ENCODE measurements at regions not wholly inside any gene's neighbourhood (a gene's known extent, or its start where the extent isn't known, plus 50 kb on each side); places are given as distances from the start of the nearest gene placed in this dataset.

DNA sequence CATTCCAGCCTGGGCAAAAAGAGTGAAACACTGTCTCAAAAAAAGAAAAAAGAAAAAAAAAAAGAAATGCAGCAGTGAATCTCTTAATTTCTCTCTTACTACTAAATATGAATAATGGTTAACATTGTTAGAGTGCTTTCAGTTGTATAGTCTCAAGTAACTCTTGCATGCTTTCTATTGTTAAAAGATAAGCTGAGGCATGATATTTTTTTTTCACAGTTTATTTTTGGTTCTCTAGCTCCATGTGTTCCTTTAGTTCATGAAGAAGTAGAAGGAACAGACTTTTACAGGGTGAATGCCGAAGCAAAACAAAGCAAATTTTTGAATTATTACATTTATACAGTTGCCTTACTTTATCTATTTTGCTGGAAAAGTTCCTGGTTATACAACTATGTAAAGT is 1180.9 kb downstream of the OTOL1 start:
- Histone ChIP-seq H3K4me2 (ENCODE audit: low read length) (no peak overlapping the region), H3K9me2 (ENCODE audit: insufficient read depth) (no peaks in the 10 kb centered on the region), H3K79me2 (ENCODE audit: insufficient read depth, low read length) (no peaks in the 10 kb centered on the region), H3K27ac (ENCODE audit: low read depth, low read length) (no peak overlapping the region), H3K9ac (ENCODE audit: low read length) (no peak overlapping the region), H3K27me3 (ENCODE audit: insufficient read depth, low read length) (no peaks in the 10 kb centered on the region), H3K4me1 (ENCODE audit: control insufficient read depth in 1 of 2, insufficient read depth in 2 of 2, low read length in 2 of 2) (no peaks in the 10 kb centered on the region), H3K36me3 (ENCODE audit: control insufficient read depth in 1 of 2, insufficient read depth in 2 of 2, low read length in 2 of 2) (no peaks in the 10 kb centered on the region), H2AFZ (ENCODE audit: low read depth, low read length, poor library complexity, severe bottlenecking) (no peak overlapping the region), H4K20me1 (ENCODE audit: insufficient read depth) (no peaks in the 10 kb centered on the region), H3K4me3 (replicated peaks in 1 of 2; ENCODE audit: low read depth in 1 of 2, low read length in 2 of 2) (no peak overlapping the region), H3K9me3 (ENCODE audit: control insufficient read depth in 1 of 2, insufficient read depth in 1 of 2, low read depth in 1 of 2, low read length in 2 of 2) (no peaks in the 10 kb centered on the region)
- BruUV-seq (replicated peaks): no TSS peak
- ATAC-seq (no peak), DNase-seq (ENCODE audit: low read depth, low spot score) (no peak)
- CTCF ChIA-PET: no interaction called here
- intact Hi-C loops (cut with micrococcal nuclease): no loop called here
- RAD21 ChIA-PET (ENCODE audit: low non-redundant PET in 1 of 2, low total read pairs in 2 of 2, uncharacterized antibody in 2 of 2, unreplicated experiment in 2 of 2): no interaction called here
- POLR2A ChIA-PET: no interaction called here
- TF ChIP-seq EGR1 (IDR thresholded peaks at IDR 0.05; ENCODE audit: low read depth) (no peak), SP1 (IDR thresholded peaks at IDR 0.05; ENCODE audit: low read depth) (no peak), POLR2AphosphoS5 (IDR thresholded peaks at IDR 0.05; ENCODE audit: low read depth, low read length) (no peak), ELF1 (IDR thresholded peaks at IDR 0.05; ENCODE audit: borderline replicate concordance, low read depth) (no peak), EZH2 (IDR thresholded peaks at IDR 0.05) (no peak), CEBPB (IDR thresholded peaks at IDR 0.05; ENCODE audit: low read depth) (no peak), ZNF274 (IDR thresholded peaks at IDR 0.05; ENCODE audit: low read depth, low read length) (no peak)
- TF ChIP-seq, protein P1, sequence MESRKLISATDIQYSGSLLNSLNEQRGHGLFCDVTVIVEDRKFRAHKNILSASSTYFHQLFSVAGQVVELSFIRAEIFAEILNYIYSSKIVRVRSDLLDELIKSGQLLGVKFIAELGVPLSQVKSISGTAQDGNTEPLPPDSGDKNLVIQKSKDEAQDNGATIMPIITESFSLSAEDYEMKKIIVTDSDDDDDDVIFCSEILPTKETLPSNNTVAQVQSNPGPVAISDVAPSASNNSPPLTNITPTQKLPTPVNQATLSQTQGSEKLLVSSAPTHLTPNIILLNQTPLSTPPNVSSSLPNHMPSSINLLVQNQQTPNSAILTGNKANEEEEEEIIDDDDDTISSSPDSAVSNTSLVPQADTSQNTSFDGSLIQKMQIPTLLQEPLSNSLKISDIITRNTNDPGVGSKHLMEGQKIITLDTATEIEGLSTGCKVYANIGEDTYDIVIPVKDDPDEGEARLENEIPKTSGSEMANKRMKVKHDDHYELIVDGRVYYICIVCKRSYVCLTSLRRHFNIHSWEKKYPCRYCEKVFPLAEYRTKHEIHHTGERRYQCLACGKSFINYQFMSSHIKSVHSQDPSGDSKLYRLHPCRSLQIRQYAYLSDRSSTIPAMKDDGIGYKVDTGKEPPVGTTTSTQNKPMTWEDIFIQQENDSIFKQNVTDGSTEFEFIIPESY (IDR thresholded peaks at IDR 0.05; ENCODE audit: extremely low read depth, insufficient replicate concordance, low read length): no peak

DNA sequence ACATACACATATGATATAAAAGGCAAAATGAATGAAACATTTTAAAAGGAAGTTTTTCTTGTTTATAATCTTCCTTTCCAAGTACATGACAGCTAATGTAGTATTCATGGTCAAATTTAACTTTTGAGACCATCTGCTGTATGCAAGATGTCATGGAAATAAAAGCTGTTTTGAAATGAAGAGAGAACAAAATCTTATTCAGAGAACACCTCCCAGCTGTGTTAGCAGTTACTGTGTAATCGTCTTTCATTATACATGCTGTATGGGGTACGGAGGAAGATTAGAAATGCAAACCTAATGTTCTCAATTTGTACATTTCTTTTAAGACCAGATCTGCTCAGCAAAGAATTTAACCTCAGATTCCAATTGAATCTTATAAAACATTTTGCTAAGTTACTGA is 1182.3 kb downstream of the OTOL1 start:
- no peak overlapping the region for H3K4me3 ChIP-seq (replicated peaks in 1 of 2; ENCODE audit: low read depth in 1 of 2, low read length in 2 of 2)
- H3K4me2 ChIP-seq (ENCODE audit: low read length): no peak overlapping the region
- no peaks in the 10 kb centered on the region for H3K4me1 ChIP-seq (ENCODE audit: control insufficient read depth in 1 of 2, insufficient read depth in 2 of 2, low read length in 2 of 2)
- CTCF ChIA-PET: no interaction called here
- no peaks in the 10 kb centered on the region for H4K20me1 ChIP-seq (ENCODE audit: insufficient read depth)
- H3K36me3 ChIP-seq (ENCODE audit: control insufficient read depth in 1 of 2, insufficient read depth in 2 of 2, low read length in 2 of 2): no peaks in the 10 kb centered on the region
- no peak for DNase-seq (ENCODE audit: low read depth, low spot score)
- no peak for ATAC-seq
- no peak overlapping the region for H3K27ac ChIP-seq (ENCODE audit: low read depth, low read length)
- H3K9ac ChIP-seq (ENCODE audit: low read length): no peak overlapping the region
- no TSS peak for BruUV-seq (replicated peaks)
- H2AFZ ChIP-seq (ENCODE audit: low read depth, low read length, poor library complexity, severe bottlenecking): no peak overlapping the region
- H3K27me3 ChIP-seq (ENCODE audit: insufficient read depth, low read length): no peaks in the 10 kb centered on the region
- POLR2A ChIA-PET: no interaction called here
- intact Hi-C loops (cut with micrococcal nuclease): no loop called here
- RAD21 ChIA-PET (ENCODE audit: low non-redundant PET in 1 of 2, low total read pairs in 2 of 2, uncharacterized antibody in 2 of 2, unreplicated experiment in 2 of 2): no interaction called here
- no peaks in the 10 kb centered on the region for H3K79me2 ChIP-seq (ENCODE audit: insufficient read depth, low read length)
- no peaks in the 10 kb centered on the region for H3K9me2 ChIP-seq (ENCODE audit: insufficient read depth)
- H3K9me3 ChIP-seq (ENCODE audit: control insufficient read depth in 1 of 2, insufficient read depth in 1 of 2, low read depth in 1 of 2, low read length in 2 of 2): no peaks in the 10 kb centered on the region
- TF ChIP-seq RAD21 (IDR thresholded peaks at IDR 0.05; ENCODE audit: low read depth) (no peak), JUND (IDR thresholded peaks at IDR 0.05) (no peak), SP1 (IDR thresholded peaks at IDR 0.05; ENCODE audit: low read depth) (no peak), ZNF274 (IDR thresholded peaks at IDR 0.05; ENCODE audit: low read depth, low read length) (no peak), CBX3 (IDR thresholded peaks at IDR 0.05; ENCODE audit: low read depth) (no peak), YY1 (IDR thresholded peaks at IDR 0.05; ENCODE audit: extremely low read depth, insufficient replicate concordance, low read depth, low read length) (no peak), EZH2 (IDR thresholded peaks at IDR 0.05) (no peak), SRF (IDR thresholded peaks at IDR 0.05; ENCODE audit: low read depth) (no peak), ZFX (IDR thresholded peaks at IDR 0.05) (no peak)
- TF ChIP-seq, protein P2, sequence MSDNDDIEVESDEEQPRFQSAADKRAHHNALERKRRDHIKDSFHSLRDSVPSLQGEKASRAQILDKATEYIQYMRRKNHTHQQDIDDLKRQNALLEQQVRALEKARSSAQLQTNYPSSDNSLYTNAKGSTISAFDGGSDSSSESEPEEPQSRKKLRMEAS (IDR thresholded peaks at IDR 0.05): no peak
- TF ChIP-seq, protein P3, sequence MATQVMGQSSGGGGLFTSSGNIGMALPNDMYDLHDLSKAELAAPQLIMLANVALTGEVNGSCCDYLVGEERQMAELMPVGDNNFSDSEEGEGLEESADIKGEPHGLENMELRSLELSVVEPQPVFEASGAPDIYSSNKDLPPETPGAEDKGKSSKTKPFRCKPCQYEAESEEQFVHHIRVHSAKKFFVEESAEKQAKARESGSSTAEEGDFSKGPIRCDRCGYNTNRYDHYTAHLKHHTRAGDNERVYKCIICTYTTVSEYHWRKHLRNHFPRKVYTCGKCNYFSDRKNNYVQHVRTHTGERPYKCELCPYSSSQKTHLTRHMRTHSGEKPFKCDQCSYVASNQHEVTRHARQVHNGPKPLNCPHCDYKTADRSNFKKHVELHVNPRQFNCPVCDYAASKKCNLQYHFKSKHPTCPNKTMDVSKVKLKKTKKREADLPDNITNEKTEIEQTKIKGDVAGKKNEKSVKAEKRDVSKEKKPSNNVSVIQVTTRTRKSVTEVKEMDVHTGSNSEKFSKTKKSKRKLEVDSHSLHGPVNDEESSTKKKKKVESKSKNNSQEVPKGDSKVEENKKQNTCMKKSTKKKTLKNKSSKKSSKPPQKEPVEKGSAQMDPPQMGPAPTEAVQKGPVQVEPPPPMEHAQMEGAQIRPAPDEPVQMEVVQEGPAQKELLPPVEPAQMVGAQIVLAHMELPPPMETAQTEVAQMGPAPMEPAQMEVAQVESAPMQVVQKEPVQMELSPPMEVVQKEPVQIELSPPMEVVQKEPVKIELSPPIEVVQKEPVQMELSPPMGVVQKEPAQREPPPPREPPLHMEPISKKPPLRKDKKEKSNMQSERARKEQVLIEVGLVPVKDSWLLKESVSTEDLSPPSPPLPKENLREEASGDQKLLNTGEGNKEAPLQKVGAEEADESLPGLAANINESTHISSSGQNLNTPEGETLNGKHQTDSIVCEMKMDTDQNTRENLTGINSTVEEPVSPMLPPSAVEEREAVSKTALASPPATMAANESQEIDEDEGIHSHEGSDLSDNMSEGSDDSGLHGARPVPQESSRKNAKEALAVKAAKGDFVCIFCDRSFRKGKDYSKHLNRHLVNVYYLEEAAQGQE (IDR thresholded peaks at IDR 0.05; ENCODE audit: low read depth): no peak
- TF ChIP-seq, protein P4, sequence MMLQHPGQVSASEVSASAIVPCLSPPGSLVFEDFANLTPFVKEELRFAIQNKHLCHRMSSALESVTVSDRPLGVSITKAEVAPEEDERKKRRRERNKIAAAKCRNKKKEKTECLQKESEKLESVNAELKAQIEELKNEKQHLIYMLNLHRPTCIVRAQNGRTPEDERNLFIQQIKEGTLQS (IDR thresholded peaks at IDR 0.05): no peak

Data from HCT116 (cell line).